ENCODE measurements at regions not wholly inside any gene's neighbourhood (a gene's known extent, or its start where the extent isn't known, plus 50 kb on each side); places are given as distances from the start of the nearest gene placed in this dataset.

GRCh38 chr4:73317092-73317491 lies 58.5 kb upstream of the ANKRD17 start:
- DNase-seq (ENCODE audit: low read depth, low spot score) (no peak), FAIRE-seq (no peak)
- no peak for TF ChIP-seq EZH2 (IDR thresholded peaks at IDR 0.05; ENCODE audit: low read length)
- no peak for TF ChIP-seq CTCF (optimal IDR thresholded peaks at IDR 0.05 in 1 of 3, IDR thresholded peaks at IDR 0.05 in 1 of 3, conservative IDR thresholded peaks at IDR 0.05 in 1 of 3; ENCODE audit: extremely low read depth in 1 of 3, insufficient read depth in 2 of 3, low read length in 3 of 3)
- Histone ChIP-seq H3K36me3 (ENCODE audit: control insufficient read depth in 2 of 2, extremely low read depth in 1 of 2, insufficient read depth in 2 of 2, low read length in 2 of 2) (no peaks in the 10 kb centered on the region), H3K4me1 (ENCODE audit: control insufficient read depth, extremely low read depth, insufficient read depth, low read length) (no peaks in the 10 kb centered on the region), H3K9me1 (ENCODE audit: control insufficient read depth, extremely low read depth, insufficient read depth, low read length) (no peaks in the 10 kb centered on the region), H3K27me3 (ENCODE audit: control insufficient read depth, extremely low read depth, insufficient read depth, low read length) (no peaks in the 10 kb centered on the region), H3K79me2 (ENCODE audit: control insufficient read depth, insufficient read depth, low read length) (no peaks in the 10 kb centered on the region), H3K4me2 (ENCODE audit: control insufficient read depth, extremely low read depth, insufficient read depth, low read depth, low read length) (no peak overlapping the region), H2AFZ (ENCODE audit: control insufficient read depth, low read length) (no peak overlapping the region), H3K9me3 (ENCODE audit: control insufficient read depth, low read depth, low read length) (no peaks in the 10 kb centered on the region), H3K9ac (ENCODE audit: control insufficient read depth, extremely low read depth, insufficient read depth, low read length) (no peak overlapping the region), H3K27ac (ENCODE audit: control insufficient read depth, insufficient read depth, low read length) (no peak overlapping the region), H4K20me1 (ENCODE audit: control insufficient read depth, extremely low read depth, insufficient read depth, low read length) (no peaks in the 10 kb centered on the region), H3K4me3 (ENCODE audit: control insufficient read depth in 2 of 3, extremely low read depth in 1 of 3, insufficient read depth in 2 of 3, low read depth in 1 of 3, low read length in 3 of 3) (no peak overlapping the region)
- dilution Hi-C loops (cut with MboI; ENCODE audit: extremely low pct_ligation_motif_present, low sequenced_read_pairs) = no loop called here

DNA sequence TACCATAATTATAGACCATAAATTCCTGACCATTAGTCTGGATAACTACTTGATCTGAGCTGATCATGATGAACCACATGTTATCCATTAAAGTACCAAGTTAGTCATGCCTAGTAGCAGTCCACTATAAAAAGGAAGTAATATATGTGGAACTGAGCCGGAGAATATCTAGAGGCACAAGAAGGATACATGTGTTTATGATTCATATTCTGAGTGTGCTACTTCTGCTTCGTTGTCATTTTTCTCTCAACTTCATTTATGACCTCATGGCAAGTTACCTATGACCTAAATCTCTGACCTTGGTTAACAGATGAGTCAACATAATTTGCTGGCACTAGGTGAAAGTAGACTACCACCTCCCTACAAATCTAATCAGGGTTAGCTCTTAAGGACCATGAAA lies 56.5 kb upstream of the ANKRD17 start:
- no peak overlapping the region for H3K9ac ChIP-seq (ENCODE audit: control insufficient read depth, extremely low read depth, insufficient read depth, low read length)
- DNase-seq (ENCODE audit: low read depth, low spot score) (no peak), FAIRE-seq (no peak)
- no peak overlapping the region for H2AFZ ChIP-seq (ENCODE audit: control insufficient read depth, low read length)
- H4K20me1 ChIP-seq (ENCODE audit: control insufficient read depth, extremely low read depth, insufficient read depth, low read length) = no peaks in the 10 kb centered on the region
- H3K9me3 ChIP-seq (ENCODE audit: control insufficient read depth, low read depth, low read length) = no peaks in the 10 kb centered on the region
- no peak overlapping the region for H3K4me2 ChIP-seq (ENCODE audit: control insufficient read depth, extremely low read depth, insufficient read depth, low read depth, low read length)
- H3K4me1 ChIP-seq (ENCODE audit: control insufficient read depth, extremely low read depth, insufficient read depth, low read length) = no peaks in the 10 kb centered on the region
- H3K27ac ChIP-seq (ENCODE audit: control insufficient read depth, insufficient read depth, low read length) = no peak overlapping the region
- TF ChIP-seq EZH2 (IDR thresholded peaks at IDR 0.05; ENCODE audit: low read length) (no peak), CTCF (optimal IDR thresholded peaks at IDR 0.05 in 1 of 3, IDR thresholded peaks at IDR 0.05 in 1 of 3, conservative IDR thresholded peaks at IDR 0.05 in 1 of 3; ENCODE audit: extremely low read depth in 1 of 3, insufficient read depth in 2 of 3, low read length in 3 of 3) (no peak)
- no peak overlapping the region for H3K4me3 ChIP-seq (ENCODE audit: control insufficient read depth in 2 of 3, extremely low read depth in 1 of 3, insufficient read depth in 2 of 3, low read depth in 1 of 3, low read length in 3 of 3)
- H3K36me3 ChIP-seq (ENCODE audit: control insufficient read depth in 2 of 2, extremely low read depth in 1 of 2, insufficient read depth in 2 of 2, low read length in 2 of 2) = no peaks in the 10 kb centered on the region
- no peaks in the 10 kb centered on the region for H3K9me1 ChIP-seq (ENCODE audit: control insufficient read depth, extremely low read depth, insufficient read depth, low read length)
- H3K79me2 ChIP-seq (ENCODE audit: control insufficient read depth, insufficient read depth, low read length) = no peaks in the 10 kb centered on the region
- no peaks in the 10 kb centered on the region for H3K27me3 ChIP-seq (ENCODE audit: control insufficient read depth, extremely low read depth, insufficient read depth, low read length)
- dilution Hi-C loops (cut with MboI; ENCODE audit: extremely low pct_ligation_motif_present, low sequenced_read_pairs) = no loop called here
